NCI-H2196 treated with DMSO at 0.1 percent for 48 hours (cell line): ENCODE measurements at regions not wholly inside any gene's neighbourhood (a gene's known extent, or its start where the extent isn't known, plus 50 kb on each side); places are given as distances from the start of the nearest gene placed in this dataset.

Experiments
- DNase-seq: peaks from one replicate; lab custom pipeline; 2025; ENCODE audit not compliant: unreplicated experiment; lab: John Stamatoyannopoulos, UW

DNA sequence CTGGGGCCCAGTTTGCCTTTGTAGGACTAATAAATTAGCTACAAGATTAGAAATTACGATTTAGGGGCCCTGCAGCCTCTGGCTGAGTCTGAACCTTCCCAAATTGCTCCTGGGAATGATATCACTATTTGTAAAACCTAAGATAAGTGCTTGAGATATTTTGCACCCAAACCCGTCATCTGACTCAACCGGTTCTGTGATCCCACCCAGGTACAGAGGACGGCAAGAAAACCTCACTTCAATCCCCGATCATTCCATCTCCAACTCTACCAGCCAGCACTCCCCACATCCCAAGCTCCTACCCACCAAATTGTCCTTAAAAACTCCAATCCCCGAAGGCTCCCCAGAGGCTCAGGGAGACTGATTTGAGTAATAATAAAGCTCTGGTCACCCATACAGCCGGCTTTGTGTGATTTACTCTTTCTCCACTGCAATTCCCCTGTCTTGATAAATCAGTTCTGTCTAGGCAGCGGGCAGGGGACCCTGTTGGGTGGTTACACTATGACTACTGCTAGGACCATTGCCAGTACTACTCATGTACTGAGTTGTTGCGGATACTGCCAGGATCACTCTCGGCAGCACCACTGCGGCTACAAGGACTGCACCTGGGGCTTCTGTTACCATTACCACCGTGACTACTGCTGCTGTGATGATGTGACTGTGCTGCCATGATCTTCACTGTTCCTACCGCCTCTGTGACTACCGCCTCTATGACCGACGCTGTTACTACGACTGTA is 73.1 kb downstream of the IRF8 start:
- no peak for DNase-seq

DNA sequence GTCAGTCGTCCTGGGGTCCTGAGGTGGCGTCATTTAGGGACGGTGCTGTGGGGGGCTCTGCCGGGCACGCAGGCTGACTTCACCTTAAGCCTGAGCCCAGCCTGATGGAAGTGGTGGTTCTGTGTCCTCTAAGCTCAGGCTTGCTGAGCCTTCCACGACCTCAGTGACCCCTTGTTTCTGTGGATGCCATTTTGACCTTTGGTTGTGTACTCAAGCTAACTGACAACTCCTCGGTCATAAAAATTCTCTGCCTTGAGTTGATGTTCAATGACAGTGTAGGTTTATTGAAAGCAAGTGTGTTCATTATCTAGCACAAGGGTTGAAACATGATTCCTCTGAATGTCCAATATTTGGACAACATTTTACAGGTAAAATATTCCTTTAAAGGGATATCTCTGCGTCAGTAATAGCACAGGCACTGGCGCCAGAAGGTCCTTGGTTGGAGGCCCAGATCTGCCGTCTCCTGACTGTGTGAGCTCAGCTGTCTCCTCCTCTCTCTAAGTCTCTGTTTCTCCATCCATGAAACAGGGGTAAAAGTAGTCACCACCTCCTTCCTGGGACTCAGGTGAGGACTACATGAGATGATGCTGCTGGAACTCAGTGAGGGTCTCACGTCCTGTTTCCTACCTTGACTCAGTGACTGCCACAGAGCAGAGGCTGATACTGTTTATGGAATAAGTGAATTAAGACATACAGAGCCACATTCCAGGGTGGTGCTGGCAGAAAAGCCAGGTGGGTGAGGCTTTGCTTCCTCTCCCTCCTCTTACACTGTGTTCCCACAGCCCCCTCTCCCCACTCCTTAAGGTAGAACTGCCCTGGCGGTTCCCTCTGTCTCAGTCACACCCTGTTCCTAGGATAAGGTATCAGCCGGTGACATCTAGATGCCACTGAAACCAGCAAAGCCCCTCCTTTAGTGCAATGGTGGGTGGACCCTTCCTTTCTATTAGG is 75.7 kb downstream of the IRF8 start:
- DNase-seq = no peak

DNA sequence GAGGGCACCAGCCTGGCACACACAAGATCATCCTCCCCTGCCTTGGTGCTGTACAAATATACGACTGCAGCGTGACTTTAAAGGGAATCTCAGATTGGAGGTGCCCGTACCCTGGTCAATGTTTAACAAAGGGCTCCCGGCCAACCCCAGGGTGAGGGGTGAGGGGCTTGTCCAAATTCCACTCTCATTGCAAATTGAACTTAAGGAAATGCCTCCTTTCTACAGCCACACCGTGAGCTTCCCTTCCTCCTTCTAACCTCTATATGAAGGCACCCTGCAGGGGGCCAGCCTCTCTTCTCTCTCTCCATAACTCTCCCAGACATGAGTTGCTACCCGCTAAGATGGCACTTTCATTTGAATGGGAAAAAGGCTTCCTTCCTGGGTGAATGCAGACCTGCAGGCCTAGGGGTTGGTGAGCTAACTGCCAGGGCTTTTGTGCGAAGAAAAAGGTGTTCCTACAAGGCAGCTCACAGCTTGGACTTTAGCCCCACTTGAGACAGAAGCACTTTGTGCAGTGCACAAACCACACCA is 76.6 kb downstream of the IRF8 start:
- no peak for DNase-seq

- no peak for DNase-seq
These were observed 79.4 kb downstream of the IRF8 start for GRCh38 chr16:85978291-85978775.

DNA sequence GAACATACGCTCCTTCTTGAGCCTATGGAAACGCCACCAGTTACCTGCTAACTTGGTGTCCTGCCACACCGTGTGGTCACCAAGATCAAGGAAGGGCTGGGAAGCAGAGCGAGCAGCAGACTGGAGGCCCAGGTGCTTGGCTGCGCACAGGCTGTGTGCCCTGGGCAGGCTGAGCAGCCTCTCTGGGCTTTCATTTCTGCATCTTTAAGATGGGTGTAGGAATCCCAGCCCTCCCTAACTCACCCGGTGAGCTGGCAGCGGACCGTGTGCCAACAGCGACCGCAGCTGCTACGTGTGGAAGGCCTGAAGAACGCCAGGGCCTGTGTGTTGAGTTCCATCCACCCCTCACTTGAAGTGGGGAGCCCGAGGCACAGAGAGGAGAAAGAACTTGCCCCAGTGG is 80.0 kb downstream of the IRF8 start:
- DNase-seq = no peak

DNA sequence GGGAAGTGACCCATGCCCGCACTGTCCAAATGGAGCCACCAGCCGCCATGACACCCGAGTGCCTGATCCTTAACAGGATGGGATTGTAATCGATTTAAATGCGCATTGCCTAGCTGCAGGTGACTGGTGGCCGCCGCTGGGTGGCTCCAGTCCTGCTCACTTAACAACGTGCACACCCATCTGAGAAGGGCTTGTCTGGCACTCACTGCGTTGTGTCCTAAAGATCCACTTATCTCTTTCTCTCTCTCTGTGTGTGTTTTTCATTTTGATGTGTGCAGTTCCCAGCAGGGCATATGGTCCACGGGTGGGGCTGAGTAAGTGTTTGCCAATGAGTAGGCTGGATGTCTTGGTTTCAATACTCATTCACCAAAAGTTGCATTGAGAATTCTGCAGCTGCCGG is 80.6 kb downstream of the IRF8 start:
- DNase-seq = no peak

- DNase-seq = no peak
These were observed 81.7 kb downstream of the IRF8 start for GRCh38 chr16:85980686-85981085.

DNA sequence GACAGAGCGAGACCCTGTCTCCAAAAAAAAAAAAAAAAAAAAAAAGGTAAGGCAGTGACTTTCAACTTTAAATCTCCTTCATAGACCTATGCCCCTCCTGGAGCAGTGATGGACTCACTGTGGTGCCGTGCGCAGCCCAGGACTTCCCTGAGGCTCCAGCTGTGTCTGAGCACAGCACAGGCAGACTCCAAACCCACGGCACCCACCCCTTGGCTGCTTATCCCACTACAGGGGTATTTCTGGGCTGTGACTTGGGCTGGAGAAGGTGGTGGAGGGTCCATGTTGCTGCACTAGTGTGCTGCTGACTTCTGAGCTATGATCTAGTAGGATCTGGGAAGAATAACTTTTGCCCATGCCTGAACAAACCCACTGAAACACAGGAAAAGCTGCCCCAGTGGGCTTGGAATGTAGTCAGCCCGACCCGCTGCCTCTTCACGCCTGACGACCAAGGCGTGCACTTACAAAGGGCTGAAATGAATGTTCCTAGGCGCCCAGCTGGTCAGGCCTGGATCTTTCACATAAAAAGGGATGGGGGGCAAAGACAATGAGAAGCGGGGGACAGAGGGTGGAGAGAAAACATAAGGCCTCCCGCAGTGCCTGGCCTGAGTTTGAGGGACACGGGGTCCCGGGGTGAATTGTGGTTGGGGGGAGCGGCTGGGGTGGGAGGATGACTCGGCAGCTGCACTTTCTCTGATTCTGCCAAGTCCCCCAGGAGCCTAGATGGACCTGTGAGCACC is 83.0 kb downstream of the IRF8 start:
- no peak for DNase-seq

DNA sequence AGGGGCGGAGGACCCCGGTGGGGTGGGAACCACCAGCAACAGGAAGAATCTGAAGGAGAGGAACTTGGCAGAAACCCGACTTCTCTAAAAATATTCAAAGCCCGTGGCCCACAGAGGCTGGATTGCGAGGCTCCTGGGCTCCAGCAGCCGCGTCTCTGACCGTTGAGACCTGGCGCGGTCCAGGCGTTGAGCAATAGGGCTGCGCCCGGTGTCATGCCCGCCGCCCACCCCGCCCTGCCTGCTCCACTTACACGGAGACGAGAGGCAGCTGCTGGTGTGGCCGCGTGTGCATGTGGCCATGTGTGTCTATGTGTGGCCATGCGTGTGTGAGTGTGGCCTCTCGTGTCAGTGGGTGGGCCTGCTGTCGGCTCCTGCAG is 83.6 kb downstream of the IRF8 start:
- no peak for DNase-seq

- DNase-seq = no peak
These were observed 84.1 kb downstream of the IRF8 start for GRCh38 chr16:85983064-85983463.

DNA sequence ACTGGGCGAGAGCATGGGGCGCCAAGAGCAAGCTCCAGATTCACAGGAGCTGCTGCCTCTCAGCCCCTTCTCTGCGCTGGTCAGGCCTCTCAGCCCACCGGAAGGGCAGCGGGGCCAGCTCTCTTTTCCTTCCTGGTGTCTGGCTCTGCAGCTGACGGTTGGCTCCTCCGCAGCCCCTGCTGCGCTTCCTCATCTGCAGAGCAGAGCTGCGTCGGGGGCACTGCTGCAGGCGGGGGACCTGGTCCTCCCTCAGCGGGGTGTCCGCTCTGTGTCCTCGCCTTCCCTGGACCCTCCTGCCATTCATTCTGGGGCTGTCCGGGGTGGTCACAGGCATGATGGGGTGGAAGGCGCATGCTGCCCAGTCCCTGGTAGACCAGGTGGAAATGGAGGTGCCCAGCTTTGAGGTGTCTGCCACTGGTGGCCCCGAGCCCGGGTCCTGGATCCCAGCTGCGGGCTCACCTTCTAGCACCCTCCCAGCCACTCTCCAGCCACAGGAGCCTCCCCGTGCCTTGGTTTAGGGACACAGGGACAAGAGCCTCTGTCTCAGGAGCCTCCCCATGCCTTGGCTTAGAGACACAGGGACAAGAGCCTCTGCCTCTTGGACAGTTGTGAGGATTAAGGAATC is 84.8 kb downstream of the IRF8 start:
- DNase-seq = no peak

GRCh38 chr16:85984231-85984880 is 85.4 kb downstream of the IRF8 start:
- no peak for DNase-seq

GRCh38 chr16:85984947-85985451 is 86.0 kb downstream of the IRF8 start:
- DNase-seq = no peak

GRCh38 chr16:85986931-85987749 is 88.2 kb downstream of the IRF8 start:
- DNase-seq = no peak

DNA sequence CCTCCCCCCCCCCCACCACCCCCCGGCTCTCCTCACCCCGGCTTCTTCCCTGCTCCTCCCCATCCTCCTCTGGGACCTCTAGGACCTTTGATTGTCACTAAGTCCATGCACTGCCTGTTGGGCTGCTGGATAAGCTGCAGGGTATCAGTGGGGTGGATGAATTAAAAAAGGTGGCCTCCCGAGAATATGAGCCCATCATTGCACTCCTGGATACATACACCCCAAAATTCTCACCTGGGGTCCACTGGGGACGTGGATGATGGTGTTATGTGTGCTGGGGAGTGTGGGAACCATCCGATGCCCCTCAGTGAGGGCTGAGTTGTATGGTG is 88.8 kb downstream of the IRF8 start:
- DNase-seq = no peak

DNA sequence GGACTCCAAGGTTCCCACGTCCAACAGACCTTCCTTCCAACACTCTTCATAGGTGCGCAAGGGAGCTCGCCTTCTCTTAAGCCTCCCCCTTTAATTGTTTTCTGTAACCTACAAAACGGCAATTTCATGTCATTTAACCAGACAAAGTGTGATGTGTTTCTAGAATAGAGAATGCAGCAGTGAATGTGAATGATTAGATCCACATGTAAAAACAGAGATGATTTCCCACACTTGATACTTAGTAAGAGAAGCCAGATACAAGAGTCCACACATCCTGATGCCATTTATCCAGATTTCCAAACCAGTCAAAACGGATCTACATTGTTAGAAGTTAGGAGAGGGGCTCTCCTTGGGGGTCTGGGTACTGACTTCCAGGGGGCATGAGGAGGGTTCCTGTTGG is 89.3 kb downstream of the IRF8 start:
- DNase-seq = no peak

DNA sequence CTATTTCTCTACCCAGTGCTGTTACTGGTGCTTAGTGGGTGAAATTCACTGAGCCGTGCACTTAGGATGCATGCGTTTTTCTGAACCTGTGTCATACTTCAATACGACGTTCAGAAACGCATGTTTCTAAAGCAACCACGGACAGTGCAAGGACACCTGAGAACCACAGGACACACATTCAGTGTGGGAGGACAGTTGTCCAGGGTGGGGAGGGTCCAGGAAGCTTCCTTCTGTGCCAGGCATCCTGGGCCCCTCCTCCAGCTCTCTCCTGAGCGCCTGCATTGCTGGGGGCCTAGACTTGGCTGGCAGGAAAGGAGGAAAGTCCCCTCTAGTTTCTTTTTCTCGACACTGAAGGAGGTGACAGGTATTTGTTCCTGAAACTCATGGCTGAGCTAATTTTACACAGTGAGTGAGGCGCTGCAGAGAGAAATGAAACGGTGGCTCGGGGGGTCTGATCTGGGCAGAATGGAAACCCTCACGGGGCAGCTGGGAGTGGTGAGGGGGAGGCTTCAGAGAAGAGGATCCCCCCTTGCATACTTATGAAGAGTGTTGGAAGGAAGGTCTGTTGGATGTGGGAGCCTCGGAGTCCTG is 89.9 kb downstream of the IRF8 start:
- no peak for DNase-seq

GRCh38 chr16:85989376-85989775 is 90.4 kb downstream of the IRF8 start:
- no peak for DNase-seq
